GM23248 (cell line): ENCODE measurements at regions not wholly inside any gene's neighbourhood (a gene's known extent, or its start where the extent isn't known, plus 50 kb on each side); places are given as distances from the start of the nearest gene placed in this dataset.

Source experiments
- EZH2 ChIP-seq: fragments of 200-600 bp; sonication (generic); IDR thresholded peaks from 2 replicates; pipeline ENCODE4 v1.6.1; 2018; ENCODE audit warnings: antibody characterized with exemption, mild to moderate bottlenecking; ENCODE audit not compliant: insufficient read depth, poor library complexity, severe bottlenecking
- EZH2phosphoT487 ChIP-seq: fragments of 200-600 bp; sonication (generic); IDR thresholded peaks from 2 replicates; pipeline ENCODE4 v1.6.1; 2018; ENCODE audit warnings: antibody characterized with exemption, moderate library complexity, mild to moderate bottlenecking, low read depth; ENCODE audit not compliant: insufficient read depth

GRCh38 chr4:189530848-189531247 lies 409.8 kb upstream of the FRG1 start:
- TF ChIP-seq EZH2: no peak
- TF ChIP-seq EZH2phosphoT487: no peak
